ENCODE measurements at regions not wholly inside any gene's neighbourhood (a gene's known extent, or its start where the extent isn't known, plus 50 kb on each side); places are given as distances from the start of the nearest gene placed in this dataset.

DNA sequence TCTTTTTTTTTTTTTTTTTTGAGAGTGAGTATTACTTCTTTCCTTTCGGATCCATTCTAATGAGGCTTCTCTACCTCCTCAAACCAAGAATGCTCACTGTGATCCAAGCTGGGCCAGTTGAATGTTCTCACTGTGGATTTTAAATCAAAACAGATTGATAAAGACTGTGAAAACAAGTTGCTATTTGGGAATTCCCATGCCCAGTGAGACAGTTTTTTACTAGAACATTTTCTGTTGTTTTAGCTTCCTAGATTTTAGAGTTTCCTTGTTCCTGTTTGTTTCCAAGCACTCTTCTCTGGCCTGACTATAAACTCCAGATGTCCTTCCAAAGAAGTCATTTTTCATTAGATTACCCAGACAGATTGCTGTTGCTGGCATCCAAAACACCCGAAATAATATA, 60.1 kb upstream of the GALNT15 start:
- Histone ChIP-seq H3K27ac (no peak overlapping the region), H3K4me3 (no peak overlapping the region), H3K27me3 (no peaks in the 10 kb centered on the region), H3K4me1 (no peaks in the 10 kb centered on the region), H3K36me3 (no peaks in the 10 kb centered on the region), H3K9me3 (no peaks in the 10 kb centered on the region)
- no peak for DNase-seq
- TF ChIP-seq POLR2A (IDR thresholded peaks at IDR 0.05) (no peak), POLR2AphosphoS5 (IDR thresholded peaks at IDR 0.05) (no peak), EP300 (IDR thresholded peaks at IDR 0.05; ENCODE audit: low read depth) (no peak)
- TF ChIP-seq, protein P1, sequence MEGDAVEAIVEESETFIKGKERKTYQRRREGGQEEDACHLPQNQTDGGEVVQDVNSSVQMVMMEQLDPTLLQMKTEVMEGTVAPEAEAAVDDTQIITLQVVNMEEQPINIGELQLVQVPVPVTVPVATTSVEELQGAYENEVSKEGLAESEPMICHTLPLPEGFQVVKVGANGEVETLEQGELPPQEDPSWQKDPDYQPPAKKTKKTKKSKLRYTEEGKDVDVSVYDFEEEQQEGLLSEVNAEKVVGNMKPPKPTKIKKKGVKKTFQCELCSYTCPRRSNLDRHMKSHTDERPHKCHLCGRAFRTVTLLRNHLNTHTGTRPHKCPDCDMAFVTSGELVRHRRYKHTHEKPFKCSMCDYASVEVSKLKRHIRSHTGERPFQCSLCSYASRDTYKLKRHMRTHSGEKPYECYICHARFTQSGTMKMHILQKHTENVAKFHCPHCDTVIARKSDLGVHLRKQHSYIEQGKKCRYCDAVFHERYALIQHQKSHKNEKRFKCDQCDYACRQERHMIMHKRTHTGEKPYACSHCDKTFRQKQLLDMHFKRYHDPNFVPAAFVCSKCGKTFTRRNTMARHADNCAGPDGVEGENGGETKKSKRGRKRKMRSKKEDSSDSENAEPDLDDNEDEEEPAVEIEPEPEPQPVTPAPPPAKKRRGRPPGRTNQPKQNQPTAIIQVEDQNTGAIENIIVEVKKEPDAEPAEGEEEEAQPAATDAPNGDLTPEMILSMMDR (IDR thresholded peaks at IDR 0.05) = no peak
- 76 to 82% methylated on average over 2 of the region's 2 CpGs for WGBS, 2 donors (ENCODE audit: low coverage in 1 of 2)
- in situ Hi-C loops (cut with MboI; ENCODE audit: low pct_ligation_motif_present in 1 of 4, low pct_unique_long_range_greater_than_20kb in 1 of 4, low sequenced_read_pairs in 3 of 4) (no loop called here), intact Hi-C loops (cut with DNase I; ENCODE audit: low total_unique reads) (no loop called here)

DNA sequence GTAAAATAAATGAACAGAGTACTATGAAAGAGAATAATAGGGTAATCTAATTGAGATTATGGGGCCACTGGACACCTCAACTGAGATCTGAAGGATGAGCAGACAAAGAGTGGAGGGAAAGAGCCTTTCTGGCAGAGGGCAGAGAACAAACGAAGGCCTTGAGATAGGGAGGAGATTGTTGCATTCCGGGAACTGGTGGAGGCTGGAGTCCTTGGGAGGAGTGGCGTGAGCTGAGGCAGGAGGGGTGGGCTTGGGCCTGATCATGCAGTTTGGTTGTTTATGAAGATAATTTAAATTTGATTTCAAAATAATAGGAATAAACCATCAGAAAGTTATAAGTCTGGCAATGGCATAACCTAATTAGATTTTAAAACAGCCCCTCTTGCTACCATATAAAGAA, 59.5 kb upstream of the GALNT15 start:
- in situ Hi-C loops (cut with MboI; ENCODE audit: low pct_ligation_motif_present in 1 of 4, low pct_unique_long_range_greater_than_20kb in 1 of 4, low sequenced_read_pairs in 3 of 4) (no loop called here), intact Hi-C loops (cut with DNase I; ENCODE audit: low total_unique reads) (no loop called here)
- no peak overlapping the region for H3K27ac ChIP-seq
- 82 to 83% methylated on average over 3 of the region's 3 CpGs for WGBS, 2 donors (ENCODE audit: low coverage in 1 of 2)
- DNase-seq = no peak
- H3K27me3 ChIP-seq = no peaks in the 10 kb centered on the region
- TF ChIP-seq EP300 (IDR thresholded peaks at IDR 0.05; ENCODE audit: low read depth) (no peak), POLR2AphosphoS5 (IDR thresholded peaks at IDR 0.05) (no peak), POLR2A (IDR thresholded peaks at IDR 0.05) (no peak)
- TF ChIP-seq, protein P1 (IDR thresholded peaks at IDR 0.05) = no peak
- H3K4me1 ChIP-seq = no peaks in the 10 kb centered on the region
- H3K9me3 ChIP-seq = no peaks in the 10 kb centered on the region
- H3K4me3 ChIP-seq = no peak overlapping the region
- no peaks in the 10 kb centered on the region for H3K36me3 ChIP-seq

DNA sequence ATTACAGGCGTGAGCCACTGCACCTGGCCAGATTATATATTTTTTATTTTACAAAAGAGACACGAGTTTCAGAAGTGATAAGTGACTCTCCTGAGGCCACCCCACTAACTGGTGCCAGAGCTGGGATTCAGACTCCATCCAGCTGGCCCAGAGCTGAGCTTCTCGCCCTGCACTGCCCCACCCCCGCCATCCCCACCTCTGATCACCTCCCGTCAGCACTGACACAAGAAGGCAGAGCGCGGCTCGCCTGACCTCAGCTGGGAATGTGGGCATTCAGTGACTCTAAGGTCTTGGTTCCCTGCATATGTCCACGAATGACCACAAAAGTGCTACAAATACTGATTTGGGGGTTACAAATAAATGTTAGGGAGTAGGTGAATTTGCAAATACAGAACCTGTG, 56.1 kb upstream of the GALNT15 start:
- H3K4me1 ChIP-seq = peaks cover 0 to 10% (median 2%) of the 10 kb centered on the region in 4 donors

GRCh38 chr3:16119887-16120286, 54.6 kb upstream of the GALNT15 start:
- Histone ChIP-seq H3K4me3 (no peak overlapping the region), H3K4me1 (peaks cover 0 to 10% (median 2%) of the 10 kb centered on the region in 4 donors), H3K9me3 (no peaks in the 10 kb centered on the region), H3K27ac (no peak overlapping the region), H3K36me3 (no peaks in the 10 kb centered on the region), H3K27me3 (no peaks in the 10 kb centered on the region)
- DNase-seq = no peak
- in situ Hi-C loops (cut with MboI; ENCODE audit: low pct_ligation_motif_present in 1 of 4, low pct_unique_long_range_greater_than_20kb in 1 of 4, low sequenced_read_pairs in 3 of 4) = no loop called here
- TF ChIP-seq POLR2A (IDR thresholded peaks at IDR 0.05) = no peak
- TF ChIP-seq POLR2AphosphoS5 (IDR thresholded peaks at IDR 0.05) = no peak
- TF ChIP-seq, protein P1 (IDR thresholded peaks at IDR 0.05) = no peak
- intact Hi-C loops (cut with DNase I; ENCODE audit: low total_unique reads) = no loop called here

More for the DNA sequence above, 56.1 kb upstream of the GALNT15 start:
- TF ChIP-seq, protein P1 (IDR thresholded peaks at IDR 0.05) = no peak
- TF ChIP-seq EP300 (IDR thresholded peaks at IDR 0.05; ENCODE audit: low read depth) (no peak), POLR2A (IDR thresholded peaks at IDR 0.05) (no peak), POLR2AphosphoS5 (IDR thresholded peaks at IDR 0.05) (no peak)
- no peak overlapping the region for H3K27ac ChIP-seq
- no peaks in the 10 kb centered on the region for H3K27me3 ChIP-seq
- no peaks in the 10 kb centered on the region for H3K9me3 ChIP-seq
- no peaks in the 10 kb centered on the region for H3K36me3 ChIP-seq
- in situ Hi-C loops (cut with MboI; ENCODE audit: low pct_ligation_motif_present in 1 of 4, low pct_unique_long_range_greater_than_20kb in 1 of 4, low sequenced_read_pairs in 3 of 4) (no loop called here), intact Hi-C loops (cut with DNase I; ENCODE audit: low total_unique reads) (no loop called here)
- H3K4me3 ChIP-seq = no peak overlapping the region
- DNase-seq = no peak
- WGBS, 2 donors (ENCODE audit: low coverage in 1 of 2) = 84% methylated on average over 9 of the region's 9 CpGs; no CpG with 5 or more reads in 1 of the 2 donors

Data from transverse colon (tissue), 4 donors.